Kidney (tissue), 13 donors: ENCODE measurements at regions not wholly inside any gene's neighbourhood (a gene's known extent, or its start where the extent isn't known, plus 50 kb on each side); places are given as distances from the start of the nearest gene placed in this dataset.

Experiments used
- DNase-seq, 5 donors: peaks; one replicate each; pipeline ENCODE4 v3.0.0-alpha.2; 2013 to 2020
- FAIRE-seq: peaks from 2 replicates; lab custom pipeline; 2012; peaks lifted over from hg19 to GRCh38; lab: Jason Lieb, UNC
- H3K27ac ChIP-seq, 2 donors: one replicate each; pipeline ENCODE4 v1.7.0; 2013; ENCODE audit warnings: low read depth in 2 of 2, low read length in 2 of 2, inconsistent platforms in 1 of 2
- H3K27me3 ChIP-seq: one replicate; pipeline ENCODE4 v1.7.1; 2013; ENCODE audit warnings: low read length, inconsistent platforms; ENCODE audit not compliant: control insufficient read depth, insufficient read depth
- H3K36me3 ChIP-seq, 3 donors: one replicate each; pipeline versions ENCODE4 v1.7.0 to v1.7.1; 2013; ENCODE audit warnings: low read length in 3 of 3, control low read depth in 1 of 3, inconsistent platforms in 1 of 3; ENCODE audit not compliant: insufficient read depth in 3 of 3, control insufficient read depth in 2 of 3
- H3K4me1 ChIP-seq, 3 donors: one replicate each; pipeline versions ENCODE4 v1.7.0 to v1.7.1; 2013; ENCODE audit warnings: low read length in 3 of 3, inconsistent platforms in 1 of 3, low read depth in 1 of 3; ENCODE audit not compliant: control insufficient read depth in 2 of 3, insufficient read depth in 2 of 3
- H3K4me3 ChIP-seq, 3 donors: one replicate each; pipeline versions ENCODE4 v1.7.0 to v1.8.1; 2013; ENCODE audit warnings: low read length in 3 of 3, control low read depth in 1 of 3, inconsistent platforms in 1 of 3
- H3K9ac ChIP-seq, 3 donors: one replicate each; pipeline versions ENCODE4 v1.7.0 to v1.7.1; 2013; ENCODE audit warnings: low read length in 3 of 3, control low read depth in 1 of 3, inconsistent platforms in 1 of 3
- H3K9me3 ChIP-seq, 3 donors: one replicate each; pipeline versions ENCODE4 v1.7.0 to v1.7.1; 2013; ENCODE audit warnings: low read length in 3 of 3, control low read depth in 1 of 3, inconsistent platforms in 1 of 3; ENCODE audit not compliant: control insufficient read depth in 2 of 3, insufficient read depth in 1 of 3
- intact Hi-C: fragments of 100-400 bp; cut with DNase I; formaldehyde crosslinking; loops from one replicate; pipeline ENCODE4 v1.11.1; 2022
- TF ChIP-seq, protein P1 (sequence below): IDR thresholded peaks from 3 replicates; pipeline ENCODE4 v1.5.1; 2012; ENCODE audit warnings: mild to moderate bottlenecking, moderate library complexity, borderline replicate concordance; ENCODE audit not compliant: insufficient read depth; ENCODE audit errors: extremely low read depth
- donor health status: control.
- donor health status: control.
- donor health status: control.
- donor health status: control.
- donor health status: control.
- donor health status: DM: yes; HTN: yes; CAD: no.
- donor health status: Normal renal cell carcinoma (clear cell type).

DNA sequence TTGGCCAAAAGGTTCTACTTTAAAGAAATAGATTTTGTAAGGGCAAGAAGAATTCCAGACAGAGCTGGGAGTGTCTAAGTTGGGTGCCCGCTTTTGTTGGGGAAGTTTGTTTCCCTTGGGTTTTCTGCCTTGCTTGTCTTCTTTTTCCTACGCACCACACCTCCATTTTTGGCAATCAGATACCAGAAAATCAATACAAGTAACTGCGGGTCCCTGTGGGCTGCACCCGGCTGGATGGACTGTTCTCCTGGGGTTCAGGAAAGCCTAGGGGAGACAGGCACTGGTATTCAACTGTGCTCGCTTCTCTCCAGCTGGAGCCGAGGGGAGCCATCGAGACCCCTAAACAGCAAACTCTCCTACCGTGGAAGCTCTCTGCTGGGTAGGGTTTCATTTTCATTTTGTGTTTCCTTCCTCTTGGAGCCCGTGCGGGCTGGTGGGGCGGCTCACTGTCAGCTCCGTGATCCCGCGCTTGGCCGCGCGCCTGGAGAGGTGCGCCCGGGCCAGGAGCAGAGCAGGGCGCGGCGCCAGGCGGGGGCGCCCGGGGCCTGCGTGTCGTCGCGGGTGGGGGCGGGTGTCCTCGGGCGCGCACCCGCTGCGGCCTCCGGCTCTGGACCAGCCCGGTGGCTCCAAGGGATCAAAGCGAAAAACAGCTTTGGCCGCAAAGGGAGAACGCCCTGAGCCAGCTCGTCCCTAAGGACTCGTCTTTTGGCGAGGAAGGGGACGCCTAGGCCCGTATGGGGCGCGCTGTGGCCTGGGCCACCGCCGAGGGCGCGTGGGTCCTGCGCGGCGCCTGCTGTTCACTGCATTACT lies 347.2 kb downstream of the ZNF536 start:
- intact Hi-C loops: no loop called here
- Histone ChIP-seq H3K27ac (peak overlapping the region; percentile 59 to 63), H3K9me3 (no peaks in the 10 kb centered on the region), H3K9ac (peak overlapping the region in 2 of 3 donors; percentile 21 to 34), H3K27me3 (no peaks in the 10 kb centered on the region), H3K36me3 (no peaks in the 10 kb centered on the region), H3K4me3 (peak overlapping the region; percentile 56 to 77 (median 66)), H3K4me1 (peaks cover 0 to 2% (median 0%) of the 10 kb centered on the region in 3 donors)
- TF ChIP-seq, protein P1, sequence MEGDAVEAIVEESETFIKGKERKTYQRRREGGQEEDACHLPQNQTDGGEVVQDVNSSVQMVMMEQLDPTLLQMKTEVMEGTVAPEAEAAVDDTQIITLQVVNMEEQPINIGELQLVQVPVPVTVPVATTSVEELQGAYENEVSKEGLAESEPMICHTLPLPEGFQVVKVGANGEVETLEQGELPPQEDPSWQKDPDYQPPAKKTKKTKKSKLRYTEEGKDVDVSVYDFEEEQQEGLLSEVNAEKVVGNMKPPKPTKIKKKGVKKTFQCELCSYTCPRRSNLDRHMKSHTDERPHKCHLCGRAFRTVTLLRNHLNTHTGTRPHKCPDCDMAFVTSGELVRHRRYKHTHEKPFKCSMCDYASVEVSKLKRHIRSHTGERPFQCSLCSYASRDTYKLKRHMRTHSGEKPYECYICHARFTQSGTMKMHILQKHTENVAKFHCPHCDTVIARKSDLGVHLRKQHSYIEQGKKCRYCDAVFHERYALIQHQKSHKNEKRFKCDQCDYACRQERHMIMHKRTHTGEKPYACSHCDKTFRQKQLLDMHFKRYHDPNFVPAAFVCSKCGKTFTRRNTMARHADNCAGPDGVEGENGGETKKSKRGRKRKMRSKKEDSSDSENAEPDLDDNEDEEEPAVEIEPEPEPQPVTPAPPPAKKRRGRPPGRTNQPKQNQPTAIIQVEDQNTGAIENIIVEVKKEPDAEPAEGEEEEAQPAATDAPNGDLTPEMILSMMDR: no peak
- DNase-seq: peak; percentile 65 to 85 (median 75)
- no peak for FAIRE-seq

DNA sequence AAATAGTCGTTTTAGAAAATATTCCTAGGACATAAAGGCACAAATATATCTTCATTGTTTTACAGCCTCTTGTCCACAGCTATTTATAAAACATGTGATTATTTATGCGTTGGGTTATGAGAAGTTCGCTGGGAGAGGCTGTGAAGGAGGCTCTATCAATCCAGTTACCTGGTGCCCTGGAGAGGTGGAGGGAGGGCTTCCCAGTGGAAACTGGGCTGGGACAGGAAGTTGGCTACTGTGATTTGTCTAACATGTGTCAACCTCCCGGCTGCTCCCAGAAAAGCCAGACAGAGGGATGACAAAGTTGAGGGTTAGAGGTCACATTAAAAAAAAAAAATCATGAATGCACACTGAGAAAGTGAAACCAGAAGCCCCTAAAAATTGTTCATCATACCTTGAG lies 346.5 kb downstream of the ZNF536 start:
- Histone ChIP-seq H3K27me3 (no peaks in the 10 kb centered on the region), H3K36me3 (no peaks in the 10 kb centered on the region), H3K9me3 (no peaks in the 10 kb centered on the region), H3K9ac (no peak overlapping the region), H3K27ac (no peak overlapping the region), H3K4me1 (peaks cover 0 to 2% (median 0%) of the 10 kb centered on the region in 3 donors), H3K4me3 (peak overlapping the region in 1 of 3 donors; percentile 77)
- FAIRE-seq (no peak), DNase-seq (peak in 3 of 5 donors; percentile 28 to 70 (median 56))
- TF ChIP-seq, protein P1: no peak
- intact Hi-C loops: no loop called here

DNA sequence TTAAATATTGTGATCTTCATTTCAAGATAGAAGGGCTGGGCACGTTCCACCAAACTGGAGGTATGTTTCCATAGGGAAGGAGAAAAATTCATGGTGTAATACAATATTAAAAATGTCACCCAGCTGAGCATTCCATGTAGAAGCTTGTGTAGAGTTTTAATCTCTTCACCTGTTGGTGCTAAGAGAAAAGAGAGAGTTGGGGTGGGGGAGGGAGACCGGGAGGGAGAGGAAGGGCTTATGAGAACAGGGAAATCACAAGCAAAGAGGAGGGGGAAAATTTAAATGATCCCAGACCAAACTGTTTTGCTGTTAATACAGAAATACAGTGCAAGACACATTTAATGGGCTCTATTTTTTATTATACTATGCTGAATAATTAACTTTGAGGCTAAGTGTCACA lies 345.8 kb downstream of the ZNF536 start:
- Histone ChIP-seq H3K27ac (no peak overlapping the region), H3K4me3 (no peak overlapping the region), H3K4me1 (peaks cover 0 to 2% (median 0%) of the 10 kb centered on the region in 3 donors), H3K9ac (no peak overlapping the region), H3K27me3 (no peaks in the 10 kb centered on the region), H3K9me3 (no peaks in the 10 kb centered on the region), H3K36me3 (no peaks in the 10 kb centered on the region)
- FAIRE-seq (no peak), DNase-seq (no peak)
- intact Hi-C loops: no loop called here
- TF ChIP-seq, protein P1: no peak
